ENCODE measurements at regions not wholly inside any gene's neighbourhood (a gene's known extent, or its start where the extent isn't known, plus 50 kb on each side); places are given as distances from the start of the nearest gene placed in this dataset.
A peak's percentile ranks its signal among the peaks of the same experiment; 100 is the strongest.

DNA sequence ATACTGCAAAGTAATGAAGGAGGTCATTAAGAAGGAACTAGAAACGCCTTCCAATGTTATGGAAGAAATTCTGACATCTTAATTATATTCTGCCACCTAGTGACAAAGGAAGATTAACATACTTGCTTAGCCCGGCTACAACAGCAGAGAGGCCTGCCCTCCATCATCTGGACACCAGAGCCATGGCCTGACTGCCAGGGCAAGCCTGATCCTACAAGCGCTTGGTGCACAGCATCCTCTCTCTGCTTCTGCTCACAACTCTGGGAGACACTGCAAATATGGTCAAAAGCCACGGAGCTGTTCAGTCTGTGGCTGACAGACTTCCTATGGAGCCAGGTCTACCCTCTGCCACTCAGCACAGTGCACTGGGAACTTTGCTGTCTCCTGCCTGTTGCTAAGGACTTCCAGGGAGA is 87.3 kb upstream of the SLC44A1 start (continued):
- TF ChIP-seq, protein P1, sequence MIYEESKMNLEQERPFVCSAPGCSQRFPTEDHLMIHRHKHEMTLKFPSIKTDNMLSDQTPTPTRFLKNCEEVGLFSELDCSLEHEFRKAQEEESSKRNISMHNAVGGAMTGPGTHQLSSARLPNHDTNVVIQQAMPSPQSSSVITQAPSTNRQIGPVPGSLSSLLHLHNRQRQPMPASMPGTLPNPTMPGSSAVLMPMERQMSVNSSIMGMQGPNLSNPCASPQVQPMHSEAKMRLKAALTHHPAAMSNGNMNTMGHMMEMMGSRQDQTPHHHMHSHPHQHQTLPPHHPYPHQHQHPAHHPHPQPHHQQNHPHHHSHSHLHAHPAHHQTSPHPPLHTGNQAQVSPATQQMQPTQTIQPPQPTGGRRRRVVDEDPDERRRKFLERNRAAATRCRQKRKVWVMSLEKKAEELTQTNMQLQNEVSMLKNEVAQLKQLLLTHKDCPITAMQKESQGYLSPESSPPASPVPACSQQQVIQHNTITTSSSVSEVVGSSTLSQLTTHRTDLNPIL (CRISPR knock-in tag; IDR thresholded peaks at IDR 0.05) = no peak
- TF ChIP-seq, protein P2, sequence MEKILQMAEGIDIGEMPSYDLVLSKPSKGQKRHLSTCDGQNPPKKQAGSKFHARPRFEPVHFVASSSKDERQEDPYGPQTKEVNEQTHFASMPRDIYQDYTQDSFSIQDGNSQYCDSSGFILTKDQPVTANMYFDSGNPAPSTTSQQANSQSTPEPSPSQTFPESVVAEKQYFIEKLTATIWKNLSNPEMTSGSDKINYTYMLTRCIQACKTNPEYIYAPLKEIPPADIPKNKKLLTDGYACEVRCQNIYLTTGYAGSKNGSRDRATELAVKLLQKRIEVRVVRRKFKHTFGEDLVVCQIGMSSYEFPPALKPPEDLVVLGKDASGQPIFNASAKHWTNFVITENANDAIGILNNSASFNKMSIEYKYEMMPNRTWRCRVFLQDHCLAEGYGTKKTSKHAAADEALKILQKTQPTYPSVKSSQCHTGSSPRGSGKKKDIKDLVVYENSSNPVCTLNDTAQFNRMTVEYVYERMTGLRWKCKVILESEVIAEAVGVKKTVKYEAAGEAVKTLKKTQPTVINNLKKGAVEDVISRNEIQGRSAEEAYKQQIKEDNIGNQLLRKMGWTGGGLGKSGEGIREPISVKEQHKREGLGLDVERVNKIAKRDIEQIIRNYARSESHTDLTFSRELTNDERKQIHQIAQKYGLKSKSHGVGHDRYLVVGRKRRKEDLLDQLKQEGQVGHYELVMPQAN (IDR thresholded peaks at IDR 0.05; ENCODE audit: borderline replicate concordance) = no peak
- no peak for TF ChIP-seq CXXC5 (CRISPR knock-in tag; IDR thresholded peaks at IDR 0.05)
- TF ChIP-seq, protein P3, sequence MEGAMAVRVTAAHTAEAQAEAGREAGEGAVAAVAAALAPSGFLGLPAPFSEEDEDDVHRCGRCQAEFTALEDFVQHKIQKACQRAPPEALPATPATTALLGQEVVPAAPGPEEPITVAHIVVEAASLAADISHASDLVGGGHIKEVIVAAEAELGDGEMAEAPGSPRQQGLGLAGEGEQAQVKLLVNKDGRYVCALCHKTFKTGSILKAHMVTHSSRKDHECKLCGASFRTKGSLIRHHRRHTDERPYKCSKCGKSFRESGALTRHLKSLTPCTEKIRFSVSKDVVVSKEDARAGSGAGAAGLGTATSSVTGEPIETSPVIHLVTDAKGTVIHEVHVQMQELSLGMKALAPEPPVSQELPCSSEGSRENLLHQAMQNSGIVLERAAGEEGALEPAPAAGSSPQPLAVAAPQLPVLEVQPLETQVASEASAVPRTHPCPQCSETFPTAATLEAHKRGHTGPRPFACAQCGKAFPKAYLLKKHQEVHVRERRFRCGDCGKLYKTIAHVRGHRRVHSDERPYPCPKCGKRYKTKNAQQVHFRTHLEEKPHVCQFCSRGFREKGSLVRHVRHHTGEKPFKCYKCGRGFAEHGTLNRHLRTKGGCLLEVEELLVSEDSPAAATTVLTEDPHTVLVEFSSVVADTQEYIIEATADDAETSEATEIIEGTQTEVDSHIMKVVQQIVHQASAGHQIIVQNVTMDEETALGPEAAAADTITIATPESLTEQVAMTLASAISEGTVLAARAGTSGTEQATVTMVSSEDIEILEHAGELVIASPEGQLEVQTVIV (CRISPR knock-in tag; IDR thresholded peaks at IDR 0.05; ENCODE audit: borderline replicate concordance) = no peak
- TF ChIP-seq, protein P4, sequence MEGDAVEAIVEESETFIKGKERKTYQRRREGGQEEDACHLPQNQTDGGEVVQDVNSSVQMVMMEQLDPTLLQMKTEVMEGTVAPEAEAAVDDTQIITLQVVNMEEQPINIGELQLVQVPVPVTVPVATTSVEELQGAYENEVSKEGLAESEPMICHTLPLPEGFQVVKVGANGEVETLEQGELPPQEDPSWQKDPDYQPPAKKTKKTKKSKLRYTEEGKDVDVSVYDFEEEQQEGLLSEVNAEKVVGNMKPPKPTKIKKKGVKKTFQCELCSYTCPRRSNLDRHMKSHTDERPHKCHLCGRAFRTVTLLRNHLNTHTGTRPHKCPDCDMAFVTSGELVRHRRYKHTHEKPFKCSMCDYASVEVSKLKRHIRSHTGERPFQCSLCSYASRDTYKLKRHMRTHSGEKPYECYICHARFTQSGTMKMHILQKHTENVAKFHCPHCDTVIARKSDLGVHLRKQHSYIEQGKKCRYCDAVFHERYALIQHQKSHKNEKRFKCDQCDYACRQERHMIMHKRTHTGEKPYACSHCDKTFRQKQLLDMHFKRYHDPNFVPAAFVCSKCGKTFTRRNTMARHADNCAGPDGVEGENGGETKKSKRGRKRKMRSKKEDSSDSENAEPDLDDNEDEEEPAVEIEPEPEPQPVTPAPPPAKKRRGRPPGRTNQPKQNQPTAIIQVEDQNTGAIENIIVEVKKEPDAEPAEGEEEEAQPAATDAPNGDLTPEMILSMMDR (IDR thresholded peaks at IDR 0.05 in 2 of 3, conservative IDR thresholded peaks at IDR 0.05 in 1 of 3; ENCODE audit: insufficient read depth in 2 of 3, low read depth in 1 of 3, low read length in 3 of 3) = peak; percentile 26 to 49 (median 48); a peak in 2 of 6 replicates
- no peak for TF ChIP-seq ZNF184 (CRISPR knock-in tag; IDR thresholded peaks at IDR 0.05)
- TF ChIP-seq, protein P5, sequence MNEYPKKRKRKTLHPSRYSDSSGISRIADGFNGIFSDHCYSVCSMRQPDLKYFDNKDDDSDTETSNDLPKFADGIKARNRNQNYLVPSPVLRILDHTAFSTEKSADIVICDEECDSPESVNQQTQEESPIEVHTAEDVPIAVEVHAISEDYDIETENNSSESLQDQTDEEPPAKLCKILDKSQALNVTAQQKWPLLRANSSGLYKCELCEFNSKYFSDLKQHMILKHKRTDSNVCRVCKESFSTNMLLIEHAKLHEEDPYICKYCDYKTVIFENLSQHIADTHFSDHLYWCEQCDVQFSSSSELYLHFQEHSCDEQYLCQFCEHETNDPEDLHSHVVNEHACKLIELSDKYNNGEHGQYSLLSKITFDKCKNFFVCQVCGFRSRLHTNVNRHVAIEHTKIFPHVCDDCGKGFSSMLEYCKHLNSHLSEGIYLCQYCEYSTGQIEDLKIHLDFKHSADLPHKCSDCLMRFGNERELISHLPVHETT (CRISPR knock-in tag; conservative IDR thresholded peaks at IDR 0.05 in 1 of 2, IDR thresholded peaks at IDR 0.05 in 1 of 2) = no peak
- TF ChIP-seq, protein P6, sequence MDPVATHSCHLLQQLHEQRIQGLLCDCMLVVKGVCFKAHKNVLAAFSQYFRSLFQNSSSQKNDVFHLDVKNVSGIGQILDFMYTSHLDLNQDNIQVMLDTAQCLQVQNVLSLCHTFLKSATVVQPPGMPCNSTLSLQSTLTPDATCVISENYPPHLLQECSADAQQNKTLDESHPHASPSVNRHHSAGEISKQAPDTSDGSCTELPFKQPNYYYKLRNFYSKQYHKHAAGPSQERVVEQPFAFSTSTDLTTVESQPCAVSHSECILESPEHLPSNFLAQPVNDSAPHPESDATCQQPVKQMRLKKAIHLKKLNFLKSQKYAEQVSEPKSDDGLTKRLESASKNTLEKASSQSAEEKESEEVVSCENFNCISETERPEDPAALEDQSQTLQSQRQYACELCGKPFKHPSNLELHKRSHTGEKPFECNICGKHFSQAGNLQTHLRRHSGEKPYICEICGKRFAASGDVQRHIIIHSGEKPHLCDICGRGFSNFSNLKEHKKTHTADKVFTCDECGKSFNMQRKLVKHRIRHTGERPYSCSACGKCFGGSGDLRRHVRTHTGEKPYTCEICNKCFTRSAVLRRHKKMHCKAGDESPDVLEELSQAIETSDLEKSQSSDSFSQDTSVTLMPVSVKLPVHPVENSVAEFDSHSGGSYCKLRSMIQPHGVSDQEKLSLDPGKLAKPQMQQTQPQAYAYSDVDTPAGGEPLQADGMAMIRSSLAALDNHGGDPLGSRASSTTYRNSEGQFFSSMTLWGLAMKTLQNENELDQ (CRISPR knock-in tag; IDR thresholded peaks at IDR 0.05; ENCODE audit: borderline replicate concordance) = no peak
- TF ChIP-seq, protein P7, sequence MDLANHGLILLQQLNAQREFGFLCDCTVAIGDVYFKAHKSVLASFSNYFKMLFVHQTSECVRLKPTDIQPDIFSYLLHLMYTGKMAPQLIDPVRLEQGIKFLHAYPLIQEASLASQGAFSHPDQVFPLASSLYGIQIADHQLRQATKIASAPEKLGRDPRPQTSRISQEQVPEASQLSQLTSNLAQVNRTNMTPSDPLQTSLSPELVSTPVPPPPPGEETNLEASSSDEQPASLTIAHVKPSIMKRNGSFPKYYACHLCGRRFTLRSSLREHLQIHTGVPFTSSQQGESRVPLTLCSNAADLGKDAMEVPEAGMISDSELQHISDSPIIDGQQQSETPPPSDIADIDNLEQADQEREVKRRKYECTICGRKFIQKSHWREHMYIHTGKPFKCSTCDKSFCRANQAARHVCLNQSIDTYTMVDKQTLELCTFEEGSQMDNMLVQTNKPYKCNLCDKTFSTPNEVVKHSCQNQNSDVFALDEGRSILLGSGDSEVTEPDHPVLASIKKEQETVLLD (IDR thresholded peaks at IDR 0.05) = no peak
- TF ChIP-seq MIER1 (IDR thresholded peaks at IDR 0.05; ENCODE audit: low read depth) = no peak
- no peak for TF ChIP-seq ZNF217 (CRISPR knock-in tag; IDR thresholded peaks at IDR 0.05)

Measured in K562 (cell line).